Vagina (tissue), 2 donors: ENCODE measurements at regions not wholly inside any gene's neighbourhood (a gene's known extent, or its start where the extent isn't known, plus 50 kb on each side); places are given as distances from the start of the nearest gene placed in this dataset.

Experiments used
- DNase-seq, 2 donors: peaks; one replicate each; pipeline ENCODE4 v3.0.0-alpha.2; 2017; ENCODE audit errors: extremely low spot score in 2 of 2
- H3K27ac ChIP-seq: fragments of 200-600 bp; sonication (generic); one replicate; pipeline ENCODE4 v1.5.1; 2019
- H3K27me3 ChIP-seq: fragments of 200-600 bp; sonication (generic); one replicate; pipeline ENCODE4 v1.5.1; 2019
- H3K36me3 ChIP-seq, 2 donors: fragments of 200-600 bp; sonication (generic); one replicate each; pipeline ENCODE4 v1.5.1; 2017 to 2019
- H3K4me1 ChIP-seq: fragments of 200-600 bp; sonication (generic); one replicate; pipeline ENCODE4 v1.5.1; 2019
- H3K4me3 ChIP-seq, 2 donors: fragments of 200-600 bp; sonication (generic); 1 replicate in 1 of 2; 2 replicates in 1 of 2; pipeline ENCODE4 v1.5.1; 2016 to 2019
- H3K9me3 ChIP-seq: fragments of 200-600 bp; sonication (generic); one replicate; pipeline ENCODE4 v1.5.1; 2019
- CTCF ChIP-seq, 3 experiments: fragments of 450-650 bp in 2 of 3; fragments of 200-600 bp in 1 of 3; sonication (generic) in 1 of 3; IDR thresholded peaks; one replicate each; pipeline ENCODE4 v1.5.1; 2017 to 2019; ENCODE audit warnings: antibody characterized with exemption in 3 of 3, mild to moderate bottlenecking in 2 of 3, moderate library complexity in 2 of 3
- POLR2A ChIP-seq, 2 donors: fragments of 450-650 bp; IDR thresholded peaks; one replicate each; pipeline ENCODE4 v1.6.1; 2017; ENCODE audit warnings: antibody characterized with exemption in 2 of 2, mild to moderate bottlenecking in 2 of 2, moderate library complexity in 2 of 2
- POLR2AphosphoS5 ChIP-seq, 2 donors: sonication (generic); formaldehyde crosslinking; IDR thresholded peaks; one replicate each; pipeline ENCODE4 v1.9.0; 2017; ENCODE audit warnings: antibody characterized with exemption in 2 of 2, mild to moderate bottlenecking in 2 of 2, low read depth in 1 of 2; ENCODE audit not compliant: insufficient read depth in 1 of 2
- intact Hi-C: fragments of 100-400 bp; cut with DNase I; formaldehyde crosslinking; loops from one replicate; pipeline ENCODE4 v1.15.1; 2023

GRCh38 chr3:147130461-147130860 lies 275.9 kb downstream of the ZIC4 start:
- H3K27me3 ChIP-seq = no peaks in the 10 kb centered on the region
- H3K4me3 ChIP-seq = no peak overlapping the region
- no peak for TF ChIP-seq CTCF (IDR thresholded peaks at IDR 0.05)
- no peak for TF ChIP-seq POLR2AphosphoS5 (IDR thresholded peaks at IDR 0.05; ENCODE audit: insufficient read depth in 1 of 2, low read depth in 1 of 2)
- TF ChIP-seq POLR2A (IDR thresholded peaks at IDR 0.05) = no peak
- DNase-seq = no peak
- no peaks in the 10 kb centered on the region for H3K9me3 ChIP-seq
- no peaks in the 10 kb centered on the region for H3K36me3 ChIP-seq
- intact Hi-C loops = no loop called here
- no peaks in the 10 kb centered on the region for H3K4me1 ChIP-seq
- no peak overlapping the region for H3K27ac ChIP-seq

- Histone ChIP-seq H3K4me1 (no peaks in the 10 kb centered on the region), H3K4me3 (no peak overlapping the region), H3K27me3 (no peaks in the 10 kb centered on the region), H3K36me3 (no peaks in the 10 kb centered on the region), H3K9me3 (no peaks in the 10 kb centered on the region), H3K27ac (no peak overlapping the region)
- intact Hi-C loops = no loop called here
- no peak for TF ChIP-seq CTCF (IDR thresholded peaks at IDR 0.05)
- DNase-seq = no peak
Observed at GRCh38 chr3:147129665-147130064, 276.7 kb downstream of the ZIC4 start.

GRCh38 chr3:147122350-147122749 lies 284.0 kb downstream of the ZIC4 start:
- Histone ChIP-seq H3K36me3 (no peaks in the 10 kb centered on the region), H3K4me3 (no peak overlapping the region), H3K9me3 (no peaks in the 10 kb centered on the region), H3K4me1 (no peaks in the 10 kb centered on the region), H3K27ac (no peak overlapping the region), H3K27me3 (no peaks in the 10 kb centered on the region)
- TF ChIP-seq POLR2AphosphoS5 (IDR thresholded peaks at IDR 0.05; ENCODE audit: insufficient read depth in 1 of 2, low read depth in 1 of 2) (no peak), POLR2A (IDR thresholded peaks at IDR 0.05) (no peak), CTCF (IDR thresholded peaks at IDR 0.05) (no peak)
- no peak for DNase-seq
- intact Hi-C loops = no loop called here

- intact Hi-C loops = no loop called here
- Histone ChIP-seq H3K4me3 (no peak overlapping the region), H3K36me3 (no peaks in the 10 kb centered on the region), H3K27me3 (no peaks in the 10 kb centered on the region), H3K9me3 (no peaks in the 10 kb centered on the region), H3K4me1 (no peaks in the 10 kb centered on the region), H3K27ac (no peak overlapping the region)
- TF ChIP-seq POLR2AphosphoS5 (IDR thresholded peaks at IDR 0.05; ENCODE audit: insufficient read depth in 1 of 2, low read depth in 1 of 2) = no peak
- no peak for DNase-seq
Observed at GRCh38 chr3:147119989-147120388, 286.4 kb downstream of the ZIC4 start.

GRCh38 chr3:147119346-147119745 lies 287.0 kb downstream of the ZIC4 start:
- H3K4me1 ChIP-seq = no peaks in the 10 kb centered on the region
- DNase-seq = no peak
- no peak overlapping the region for H3K4me3 ChIP-seq
- no peaks in the 10 kb centered on the region for H3K27me3 ChIP-seq
- no peak overlapping the region for H3K27ac ChIP-seq
- TF ChIP-seq POLR2AphosphoS5 (IDR thresholded peaks at IDR 0.05; ENCODE audit: insufficient read depth in 1 of 2, low read depth in 1 of 2) (no peak), CTCF (IDR thresholded peaks at IDR 0.05) (no peak), POLR2A (IDR thresholded peaks at IDR 0.05) (no peak)
- H3K9me3 ChIP-seq = no peaks in the 10 kb centered on the region
- H3K36me3 ChIP-seq = no peaks in the 10 kb centered on the region
- intact Hi-C loops = no loop called here

- Histone ChIP-seq H3K9me3 (no peaks in the 10 kb centered on the region), H3K36me3 (no peaks in the 10 kb centered on the region), H3K27ac (no peak overlapping the region), H3K4me3 (no peak overlapping the region), H3K27me3 (no peaks in the 10 kb centered on the region), H3K4me1 (no peaks in the 10 kb centered on the region)
- no peak for DNase-seq
- intact Hi-C loops = no loop called here
- TF ChIP-seq POLR2AphosphoS5 (IDR thresholded peaks at IDR 0.05; ENCODE audit: insufficient read depth in 1 of 2, low read depth in 1 of 2) (no peak), POLR2A (IDR thresholded peaks at IDR 0.05) (no peak), CTCF (IDR thresholded peaks at IDR 0.05) (no peak)
Observed at GRCh38 chr3:147118611-147119010, 287.7 kb downstream of the ZIC4 start.
